Adrenal gland (tissue), 5 donors: ENCODE measurements at regions not wholly inside any gene's neighbourhood (a gene's known extent, or its start where the extent isn't known, plus 50 kb on each side); places are given as distances from the start of the nearest gene placed in this dataset.

Experiments used
- POLR2A ChIP-seq, 2 donors: fragments of 450-650 bp; IDR thresholded peaks; one replicate each; pipeline ENCODE4 v1.6.1; 2017; ENCODE audit warnings: antibody characterized with exemption in 2 of 2, mild to moderate bottlenecking in 2 of 2, moderate library complexity in 1 of 2
- TF ChIP-seq, protein P1 (sequence below), 6 experiments: fragments of 450-650 bp in 4 of 6; fragments of 200-600 bp in 2 of 6; sonication (generic) in 1 of 6; IDR thresholded peaks; 1 replicate in 5 of 6; 2 replicates in 1 of 6; pipeline versions ENCODE4 v1.5.1 to v1.8.0; 2016 to 2021; ENCODE audit warnings: antibody characterized with exemption in 6 of 6, mild to moderate bottlenecking in 2 of 6, moderate library complexity in 1 of 6
- donor health status: DM: no; HTN: no; CAD: no.

DNA sequence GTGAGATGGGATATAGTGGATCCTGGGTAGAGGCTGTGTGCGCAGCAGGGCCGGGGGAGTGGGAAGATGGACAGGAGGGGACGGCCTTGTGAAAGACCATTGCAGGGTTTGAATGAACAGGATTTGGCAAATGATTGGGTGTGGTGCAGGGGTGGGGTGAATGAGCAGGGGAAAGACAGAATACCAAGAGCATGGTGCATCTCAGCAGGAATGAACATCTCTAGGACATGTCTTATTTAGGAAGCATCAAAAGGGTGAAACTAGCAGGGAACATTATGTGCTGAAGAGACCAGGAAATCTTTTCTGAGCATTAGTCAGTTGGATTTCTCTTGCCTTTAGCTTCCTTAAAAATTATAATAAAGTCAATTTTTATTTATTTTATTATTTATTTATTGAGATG lies 60.6 kb upstream of the SLC2A1 start:
- TF ChIP-seq, protein P1, sequence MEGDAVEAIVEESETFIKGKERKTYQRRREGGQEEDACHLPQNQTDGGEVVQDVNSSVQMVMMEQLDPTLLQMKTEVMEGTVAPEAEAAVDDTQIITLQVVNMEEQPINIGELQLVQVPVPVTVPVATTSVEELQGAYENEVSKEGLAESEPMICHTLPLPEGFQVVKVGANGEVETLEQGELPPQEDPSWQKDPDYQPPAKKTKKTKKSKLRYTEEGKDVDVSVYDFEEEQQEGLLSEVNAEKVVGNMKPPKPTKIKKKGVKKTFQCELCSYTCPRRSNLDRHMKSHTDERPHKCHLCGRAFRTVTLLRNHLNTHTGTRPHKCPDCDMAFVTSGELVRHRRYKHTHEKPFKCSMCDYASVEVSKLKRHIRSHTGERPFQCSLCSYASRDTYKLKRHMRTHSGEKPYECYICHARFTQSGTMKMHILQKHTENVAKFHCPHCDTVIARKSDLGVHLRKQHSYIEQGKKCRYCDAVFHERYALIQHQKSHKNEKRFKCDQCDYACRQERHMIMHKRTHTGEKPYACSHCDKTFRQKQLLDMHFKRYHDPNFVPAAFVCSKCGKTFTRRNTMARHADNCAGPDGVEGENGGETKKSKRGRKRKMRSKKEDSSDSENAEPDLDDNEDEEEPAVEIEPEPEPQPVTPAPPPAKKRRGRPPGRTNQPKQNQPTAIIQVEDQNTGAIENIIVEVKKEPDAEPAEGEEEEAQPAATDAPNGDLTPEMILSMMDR (IDR thresholded peaks at IDR 0.05) = no peak
- TF ChIP-seq POLR2A (IDR thresholded peaks at IDR 0.05) = no peak
